Astrocyte (in vitro differentiated cells and primary cell): ENCODE measurements at regions not wholly inside any gene's neighbourhood (a gene's known extent, or its start where the extent isn't known, plus 50 kb on each side); places are given as distances from the start of the nearest gene placed in this dataset.

Experiments used
- DNase-seq: peaks from one replicate; pipeline ENCODE4 v3.0.0-alpha.2; 2010; ENCODE audit warnings: low read depth
- FAIRE-seq: peaks from 2 replicates; lab custom pipeline; 2011; peaks lifted over from hg19 to GRCh38; lab: Jason Lieb, UNC
- H2AFZ ChIP-seq: 2 replicates; pipeline ENCODE4 v1.6.0; 2012; ENCODE audit warnings: low read depth, low read length, inconsistent platforms
- H3K27ac ChIP-seq: 2 replicates; pipeline ENCODE4 v1.5.1; 2011; ENCODE audit warnings: low read depth, low read length, inconsistent platforms
- H3K27me3 ChIP-seq: 2 replicates; pipeline ENCODE4 v1.6.0; 2011; ENCODE audit warnings: low read length, inconsistent platforms; ENCODE audit not compliant: insufficient read depth
- H3K36me3 ChIP-seq: 2 replicates; pipeline ENCODE4 v1.5.1; 2011; ENCODE audit warnings: low read length, inconsistent platforms; ENCODE audit not compliant: insufficient read depth
- H3K4me1 ChIP-seq: 2 replicates; pipeline ENCODE4 v1.5.1; 2011; ENCODE audit warnings: low read length, inconsistent platforms; ENCODE audit not compliant: insufficient read depth
- H3K4me2 ChIP-seq: 2 replicates; pipeline ENCODE4 v1.6.0; 2012; ENCODE audit warnings: low read length, inconsistent platforms
- H3K4me3 ChIP-seq: 2 replicates; pipeline ENCODE4 v1.5.1; 2011; ENCODE audit warnings: low read depth, mild to moderate bottlenecking, low read length, inconsistent platforms; ENCODE audit not compliant: insufficient read depth
- H3K79me2 ChIP-seq: 2 replicates; pipeline ENCODE4 v1.6.0; 2012; ENCODE audit warnings: mild to moderate bottlenecking, low read length, inconsistent platforms; ENCODE audit not compliant: insufficient read depth
- H3K9ac ChIP-seq: 2 replicates; pipeline ENCODE4 v1.6.0; 2012; ENCODE audit warnings: mild to moderate bottlenecking, low read length, inconsistent platforms
- H3K9me3 ChIP-seq: 2 replicates; pipeline ENCODE4 v1.5.1; 2012; ENCODE audit warnings: low read depth, mild to moderate bottlenecking, low read length, inconsistent platforms; ENCODE audit not compliant: insufficient read depth
- H4K20me1 ChIP-seq: 2 replicates; pipeline ENCODE4 v1.6.0; 2012; ENCODE audit warnings: low read length, inconsistent platforms; ENCODE audit not compliant: insufficient read depth
- H3K27ac Mint-ChIP-seq: one replicate; pipeline ENCODE4 v1.8.0; 2021; ENCODE audit warnings: mild to moderate bottlenecking, mixed read lengths; ENCODE audit not compliant: unreplicated experiment
- H3K27me3 Mint-ChIP-seq: one replicate; pipeline ENCODE4 v1.8.0; 2021; ENCODE audit warnings: low read depth, mixed read lengths; ENCODE audit not compliant: unreplicated experiment
- H3K36me3 Mint-ChIP-seq: one replicate; pipeline ENCODE4 v1.8.0; 2021; ENCODE audit warnings: low read depth, mixed read lengths; ENCODE audit not compliant: unreplicated experiment
- H3K4me1 Mint-ChIP-seq: one replicate; pipeline ENCODE4 v1.8.0; 2021; ENCODE audit warnings: low read depth, mixed read lengths; ENCODE audit not compliant: unreplicated experiment
- H3K4me3 Mint-ChIP-seq: one replicate; pipeline ENCODE4 v1.8.0; 2021; ENCODE audit warnings: mild to moderate bottlenecking, moderate library complexity, mixed read lengths; ENCODE audit not compliant: unreplicated experiment
- H3K9me3 Mint-ChIP-seq: one replicate; pipeline ENCODE4 v1.8.0; 2021; ENCODE audit warnings: mild to moderate bottlenecking, mixed read lengths; ENCODE audit not compliant: unreplicated experiment
- EZH2 ChIP-seq: IDR thresholded peaks from 2 replicates; pipeline ENCODE4 v1.6.1; 2012; ENCODE audit warnings: mild to moderate bottlenecking, low read length, inconsistent platforms; ENCODE audit not compliant: insufficient read depth
- TF ChIP-seq, protein P1 (sequence below): IDR thresholded peaks from 2 replicates; pipeline ENCODE4 v1.5.1; 2011; ENCODE audit warnings: low read depth, mild to moderate bottlenecking, inconsistent platforms, low read length, moderate library complexity; ENCODE audit not compliant: insufficient read depth

- H3K27me3 ChIP-seq: peaks cover 3% of the 10 kb centered on the region
- DNase-seq (no peak), FAIRE-seq (no peak)
- no peak overlapping the region for H3K4me2 ChIP-seq
- no peak overlapping the region for H3K27ac ChIP-seq
- Mint-ChIP-seq H3K4me1 (no peaks in the 10 kb centered on the region), H3K9me3 (peaks cover 10% of the 10 kb centered on the region), H3K27me3 (peaks cover 18% of the 10 kb centered on the region), H3K36me3 (no peaks in the 10 kb centered on the region), H3K27ac (no peak overlapping the region), H3K4me3 (no peak overlapping the region)
- no peak overlapping the region for H3K4me3 ChIP-seq
- H3K79me2 ChIP-seq: no peaks in the 10 kb centered on the region
- H3K9me3 ChIP-seq: peaks cover 3% of the 10 kb centered on the region
- H4K20me1 ChIP-seq: no peaks in the 10 kb centered on the region
- TF ChIP-seq EZH2: no peak
- TF ChIP-seq, protein P1, sequence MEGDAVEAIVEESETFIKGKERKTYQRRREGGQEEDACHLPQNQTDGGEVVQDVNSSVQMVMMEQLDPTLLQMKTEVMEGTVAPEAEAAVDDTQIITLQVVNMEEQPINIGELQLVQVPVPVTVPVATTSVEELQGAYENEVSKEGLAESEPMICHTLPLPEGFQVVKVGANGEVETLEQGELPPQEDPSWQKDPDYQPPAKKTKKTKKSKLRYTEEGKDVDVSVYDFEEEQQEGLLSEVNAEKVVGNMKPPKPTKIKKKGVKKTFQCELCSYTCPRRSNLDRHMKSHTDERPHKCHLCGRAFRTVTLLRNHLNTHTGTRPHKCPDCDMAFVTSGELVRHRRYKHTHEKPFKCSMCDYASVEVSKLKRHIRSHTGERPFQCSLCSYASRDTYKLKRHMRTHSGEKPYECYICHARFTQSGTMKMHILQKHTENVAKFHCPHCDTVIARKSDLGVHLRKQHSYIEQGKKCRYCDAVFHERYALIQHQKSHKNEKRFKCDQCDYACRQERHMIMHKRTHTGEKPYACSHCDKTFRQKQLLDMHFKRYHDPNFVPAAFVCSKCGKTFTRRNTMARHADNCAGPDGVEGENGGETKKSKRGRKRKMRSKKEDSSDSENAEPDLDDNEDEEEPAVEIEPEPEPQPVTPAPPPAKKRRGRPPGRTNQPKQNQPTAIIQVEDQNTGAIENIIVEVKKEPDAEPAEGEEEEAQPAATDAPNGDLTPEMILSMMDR: no peak
- H2AFZ ChIP-seq: no peak overlapping the region
- H3K36me3 ChIP-seq: no peaks in the 10 kb centered on the region
- H3K9ac ChIP-seq: no peak overlapping the region
- no peaks in the 10 kb centered on the region for H3K4me1 ChIP-seq
These were observed 53.3 kb upstream of the MSI2 start for GRCh38 chr17:57203040-57203439.
